CD4-positive, alpha-beta T cell treated with Interleukin-10 for 1 hour (primary cell): ENCODE measurements at regions not wholly inside any gene's neighbourhood (a gene's known extent, or its start where the extent isn't known, plus 50 kb on each side); places are given as distances from the start of the nearest gene placed in this dataset.
"Not testable (repeated sequence)": the region's sequence is repeated elsewhere in the genome, so short reads cannot be mapped to it uniquely, and the experiment has no call there.

ENCODE experiments used
- DNase-seq: peaks from one replicate; pipeline ENCODE4 v3.0.0-alpha.2; 2020

DNA sequence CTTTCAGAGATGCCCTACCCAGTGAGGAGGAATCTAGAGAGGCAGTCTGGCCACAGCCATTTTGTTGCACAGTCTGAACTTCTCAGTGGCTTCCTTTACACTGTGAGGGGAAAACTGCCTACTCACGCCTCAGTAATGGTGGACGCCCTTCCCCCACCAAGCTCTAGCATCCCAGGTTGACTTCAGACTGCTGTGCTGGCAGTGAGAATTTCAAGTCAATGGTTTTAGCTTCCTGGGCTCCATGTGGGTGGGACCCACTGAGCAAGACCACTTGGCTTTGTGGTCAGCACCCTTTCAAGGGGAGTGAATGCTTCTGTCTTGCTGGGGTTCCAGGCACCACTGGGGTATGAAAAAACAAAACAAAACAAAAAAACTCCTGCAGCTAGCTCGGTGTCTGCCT lies 663.2 kb upstream of the ZNF385D start:
- DNase-seq: no peak

GRCh38 chr3:22416838-22417446 lies 665.9 kb upstream of the ZNF385D start:
- not testable (repeated sequence) for DNase-seq

DNA sequence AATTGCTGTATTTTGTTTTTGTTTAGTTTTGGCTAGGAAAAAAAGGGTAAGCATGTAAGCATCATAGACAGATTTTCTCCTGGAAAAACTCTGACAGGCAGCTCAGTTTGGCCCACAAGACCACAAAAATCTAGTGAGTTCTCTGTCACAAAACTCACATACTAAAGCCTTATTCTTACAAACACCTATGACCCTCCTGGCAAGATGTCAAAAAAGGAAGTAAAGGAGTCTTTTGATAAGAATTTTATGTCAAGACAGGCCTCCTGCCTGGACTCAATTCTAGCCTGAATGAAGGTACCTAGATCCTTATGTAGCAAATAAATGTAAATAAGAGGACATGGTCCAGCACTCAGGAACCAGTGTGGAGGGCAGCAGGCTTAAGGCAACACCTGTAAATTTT lies 668.3 kb upstream of the ZNF385D start:
- DNase-seq: no peak

- DNase-seq: no peak
These were observed 670.6 kb upstream of the ZNF385D start for GRCh38 chr3:22421589-22421988.

DNA sequence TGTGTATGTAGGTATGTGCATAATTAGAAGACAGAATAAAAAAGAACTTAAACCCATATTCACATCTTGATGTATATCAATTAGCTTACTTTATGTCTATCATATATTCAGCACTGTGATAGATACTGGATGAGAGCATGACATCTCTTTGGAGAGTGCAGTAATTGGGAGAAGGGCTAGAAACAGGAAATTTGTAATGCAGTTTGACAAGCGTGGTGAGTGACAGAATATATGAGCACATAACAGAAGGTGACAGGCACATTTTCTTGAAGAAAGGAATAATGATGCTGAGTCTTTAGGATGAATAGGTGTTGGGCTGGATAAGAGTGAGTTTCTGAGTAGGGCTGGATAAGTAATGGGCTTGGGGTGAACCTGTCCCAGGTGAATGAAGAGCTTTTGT lies 680.3 kb upstream of the ZNF385D start:
- no peak for DNase-seq

GRCh38 chr3:22439626-22440025 lies 688.6 kb upstream of the ZNF385D start:
- DNase-seq: no peak

- no peak for DNase-seq
These were observed 690.7 kb upstream of the ZNF385D start for GRCh38 chr3:22441711-22442110.

DNA sequence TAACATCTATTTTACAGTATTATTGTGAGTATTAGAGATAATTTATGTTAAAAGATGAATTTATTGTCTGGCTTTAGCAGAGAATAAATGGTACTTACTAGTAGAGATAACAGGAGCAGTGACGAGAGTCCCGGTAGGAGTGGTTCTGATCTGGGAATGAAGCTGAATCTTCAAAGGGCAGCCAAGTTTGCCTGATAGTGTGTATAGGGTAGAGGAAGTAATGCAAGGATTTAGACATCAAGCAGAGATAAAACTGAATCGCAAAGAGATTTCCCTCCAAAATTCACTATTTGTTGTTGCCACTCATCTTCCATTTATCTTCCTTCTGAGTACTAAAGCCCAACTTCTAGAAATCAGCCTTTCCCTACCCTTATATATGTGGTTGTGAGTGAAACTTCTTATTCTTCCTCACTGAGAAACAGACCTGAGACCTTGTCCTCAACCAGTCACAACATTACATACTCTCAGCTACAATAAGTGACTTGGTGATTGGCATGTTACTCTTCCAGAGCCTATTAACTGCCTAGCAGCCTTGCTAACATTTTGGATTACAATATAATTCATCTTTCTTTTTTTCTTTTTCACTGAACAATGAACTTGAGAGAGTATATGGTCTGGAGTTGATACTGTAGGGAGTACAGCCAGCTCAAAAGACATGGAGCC lies 692.7 kb upstream of the ZNF385D start:
- no peak for DNase-seq

GRCh38 chr3:22445336-22445735 lies 694.3 kb upstream of the ZNF385D start:
- not testable (repeated sequence) for DNase-seq

DNA sequence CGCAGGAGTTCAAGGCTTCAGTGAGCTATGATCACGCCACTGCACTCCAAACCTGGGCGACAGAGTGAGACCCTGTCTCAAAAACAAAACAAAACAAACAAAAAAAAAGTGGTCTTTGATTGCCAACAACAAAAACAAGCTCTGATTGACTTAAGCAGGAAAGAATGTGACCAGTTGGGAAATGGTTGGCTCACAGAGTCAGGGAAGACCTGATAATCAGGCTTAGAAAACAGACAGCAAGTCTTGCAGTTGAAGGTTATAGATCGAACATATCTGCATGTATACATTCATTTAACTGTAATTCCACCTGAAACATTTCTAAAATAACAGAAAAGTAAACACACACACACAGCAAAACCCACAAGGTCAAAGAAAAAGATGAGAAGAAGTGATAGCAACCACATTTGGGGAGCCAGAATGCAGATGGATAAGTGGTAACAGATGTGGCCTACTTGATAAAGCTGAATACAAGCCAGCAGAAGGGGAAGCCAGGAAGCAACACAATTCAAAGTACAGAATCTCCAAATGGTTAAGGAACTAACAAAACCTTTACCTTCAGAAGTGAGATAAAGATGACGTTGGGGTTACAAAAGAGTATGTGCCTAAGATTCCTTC lies 699.9 kb upstream of the ZNF385D start:
- DNase-seq: no peak

- DNase-seq: no peak
These were observed 700.5 kb upstream of the ZNF385D start for GRCh38 chr3:22451501-22451900.

- no peak for DNase-seq
These were observed 703.0 kb upstream of the ZNF385D start for GRCh38 chr3:22453906-22454535.

- DNase-seq: no peak
These were observed 719.0 kb upstream of the ZNF385D start for GRCh38 chr3:22469995-22470394.

- DNase-seq: no peak
These were observed 720.5 kb upstream of the ZNF385D start for GRCh38 chr3:22471557-22471956.

GRCh38 chr3:22474706-22475445 lies 723.9 kb upstream of the ZNF385D start:
- no peak for DNase-seq

GRCh38 chr3:22475665-22476240 lies 724.7 kb upstream of the ZNF385D start:
- no peak for DNase-seq

GRCh38 chr3:22476976-22477375 lies 726.0 kb upstream of the ZNF385D start:
- no peak for DNase-seq

DNA sequence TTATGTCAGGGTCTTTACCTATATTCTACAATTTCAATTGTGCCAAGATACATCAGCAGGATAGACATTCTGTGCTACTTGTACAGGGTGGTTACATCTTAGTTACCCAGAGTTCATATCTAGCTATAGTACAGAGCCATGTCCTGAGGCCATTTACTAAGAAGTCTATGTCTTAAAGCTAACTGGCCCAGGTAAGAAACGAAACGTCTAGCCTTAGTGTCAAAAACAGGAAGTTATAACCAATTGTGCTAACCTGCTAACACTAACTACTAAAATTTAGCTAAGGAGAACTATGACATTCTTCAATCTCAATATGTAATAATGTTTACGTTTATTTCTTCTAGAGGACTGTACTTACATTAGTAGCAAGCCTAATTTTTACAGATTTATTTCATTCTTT lies 717.2 kb upstream of the UBE2E2 start:
- no peak for DNase-seq

GRCh38 chr3:22490747-22491146 lies 712.4 kb upstream of the UBE2E2 start:
- no peak for DNase-seq

GRCh38 chr3:22491344-22491743 lies 711.8 kb upstream of the UBE2E2 start:
- DNase-seq: no peak

GRCh38 chr3:22492342-22492741 lies 710.8 kb upstream of the UBE2E2 start:
- no peak for DNase-seq

DNA sequence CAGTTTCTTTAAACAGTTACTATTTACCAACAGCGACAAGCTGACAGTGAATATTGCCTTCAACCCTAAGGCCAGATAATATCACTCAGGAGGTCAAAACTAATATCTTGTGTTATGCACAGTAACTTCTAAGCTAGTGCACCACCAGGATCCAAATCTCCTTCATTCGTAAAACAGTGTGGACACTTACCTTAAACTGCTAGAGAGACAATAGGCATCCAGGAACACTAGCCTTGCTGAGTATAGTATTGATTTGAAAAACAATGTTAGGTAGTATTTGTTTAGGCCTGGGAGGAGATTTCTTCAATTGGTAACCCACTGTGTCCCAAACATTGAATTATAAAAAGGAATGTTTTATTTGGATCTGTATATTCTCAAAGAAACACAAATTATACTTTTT lies 707.9 kb upstream of the UBE2E2 start:
- DNase-seq: no peak

DNA sequence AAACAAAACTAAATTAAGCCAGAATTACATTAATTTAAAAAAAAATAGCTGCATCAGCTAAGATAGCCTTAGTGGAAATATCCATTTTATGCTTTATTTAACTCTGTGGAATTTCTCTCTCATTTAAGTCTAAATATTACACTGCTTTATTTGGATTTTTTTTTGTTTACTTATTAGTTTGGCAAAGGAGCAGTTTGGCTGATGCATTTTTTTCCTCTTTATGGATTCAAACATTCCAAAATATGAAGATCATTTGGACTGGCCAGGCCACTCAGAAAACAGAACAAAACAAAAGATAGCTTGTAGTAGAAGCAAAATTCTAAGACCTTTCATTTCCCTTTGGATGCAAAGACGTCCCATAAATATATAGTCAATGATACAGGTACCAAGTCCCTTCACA lies 707.3 kb upstream of the UBE2E2 start:
- no peak for DNase-seq
